Gastroesophageal sphincter (tissue), 4 donors: ENCODE measurements at regions not wholly inside any gene's neighbourhood (a gene's known extent, or its start where the extent isn't known, plus 50 kb on each side); places are given as distances from the start of the nearest gene placed in this dataset.
A peak's percentile ranks its signal among the peaks of the same experiment; 100 is the strongest.
"Not testable (repeated sequence)": the region's sequence is repeated elsewhere in the genome, so short reads cannot be mapped to it uniquely, and the experiment has no call there.

Source experiments
- ATAC-seq: fragments of 150-250 bp; one replicate; pipeline ENCODE4 v1.9.1; 2016; ENCODE audit warnings: mild to moderate bottlenecking, moderate library complexity
- H3K27ac ChIP-seq, 4 donors: fragments of 200-600 bp; sonication (generic) in 3 of 4; 1 replicate in 3 of 4; 2 replicates in 1 of 4; pipeline ENCODE4 v1.5.1; 2016 to 2019
- H3K27me3 ChIP-seq: fragments of 200-600 bp; sonication (generic); one replicate; pipeline ENCODE4 v1.5.1; 2019
- H3K36me3 ChIP-seq, 2 donors: fragments of 200-600 bp; sonication (generic); one replicate each; pipeline ENCODE4 v1.5.1; 2019; ENCODE audit warnings: control low read depth in 1 of 2
- H3K4me1 ChIP-seq, 3 donors: fragments of 200-600 bp; sonication (generic); 1 replicate in 2 of 3; 2 replicates in 1 of 3; pipeline ENCODE4 v1.5.1; 2016 to 2019; ENCODE audit warnings: control low read depth in 2 of 3
- H3K4me3 ChIP-seq, 2 donors: fragments of 200-600 bp; sonication (generic); one replicate each; pipeline ENCODE4 v1.5.1; 2019; ENCODE audit warnings: mild to moderate bottlenecking in 1 of 2, moderate library complexity in 1 of 2
- H3K9me3 ChIP-seq, 3 donors: fragments of 200-600 bp; sonication (generic); one replicate each; pipeline ENCODE4 v1.5.1; 2017 to 2019; ENCODE audit warnings: control low read depth in 2 of 3
- CTCF ChIP-seq, 4 experiments: fragments of 200-600 bp in 2 of 4; fragments of 450-650 bp in 2 of 4; sonication (generic) in 1 of 4; IDR thresholded peaks; one replicate each; pipeline ENCODE4 v1.5.1; 2017 to 2019; ENCODE audit warnings: antibody characterized with exemption in 4 of 4, mild to moderate bottlenecking in 2 of 4, moderate library complexity in 2 of 4
- EP300 ChIP-seq: sonication (generic); formaldehyde crosslinking; IDR thresholded peaks from one replicate; pipeline ENCODE4 v1.6.1; 2017; ENCODE audit warnings: antibody characterized with exemption, mild to moderate bottlenecking
- POLR2A ChIP-seq, 2 donors: fragments of 450-650 bp; IDR thresholded peaks; one replicate each; pipeline ENCODE4 v1.6.1; 2017; ENCODE audit warnings: antibody characterized with exemption in 2 of 2, mild to moderate bottlenecking in 2 of 2, moderate library complexity in 1 of 2
- POLR2AphosphoS5 ChIP-seq: sonication (generic); formaldehyde crosslinking; IDR thresholded peaks from one replicate; pipeline ENCODE4 v1.6.1; 2017; ENCODE audit warnings: antibody characterized with exemption
- WGBS, 2 donors: methylation state at CpG; one replicate each; pipeline ENCODE4 v1.1.5; 2018; ENCODE audit warnings: low coverage in 1 of 2; 5-methylcytosine and 5-hydroxymethylcytosine counted together

GRCh38 chr11:3454844-3455243, 75.9 kb upstream of the ZNF195 start:
- not testable (repeated sequence) for H3K36me3 ChIP-seq, H3K4me3 ChIP-seq, H3K4me1 ChIP-seq, H3K27ac ChIP-seq, ATAC-seq, H3K9me3 ChIP-seq
- H3K27me3 ChIP-seq = peaks cover 10% of the 10 kb centered on the region
- 0% methylated on average over 6 to 12 of the region's 16 CpGs for WGBS, 2 donors
- TF ChIP-seq CTCF (IDR thresholded peaks at IDR 0.05) = peak; percentile 65 to 84 (median 82)

GRCh38 chr11:3453596-3454256, 74.8 kb upstream of the ZNF195 start:
- H3K27me3 ChIP-seq = peaks cover 10% of the 10 kb centered on the region
- not testable (repeated sequence) for H3K36me3 ChIP-seq, H3K27ac ChIP-seq, ATAC-seq, H3K4me1 ChIP-seq, H3K4me3 ChIP-seq, H3K9me3 ChIP-seq
- WGBS, 2 donors = 30 to 39% methylated on average over 5 to 9 of the region's 9 CpGs

- not testable (repeated sequence) for H3K36me3 ChIP-seq, H3K27ac ChIP-seq, ATAC-seq, H3K4me3 ChIP-seq, H3K4me1 ChIP-seq, H3K9me3 ChIP-seq
- 73 to 100% methylated on average over 1 of the region's 1 CpG for WGBS, 2 donors
- H3K27me3 ChIP-seq = peaks cover 10% of the 10 kb centered on the region
Measured at GRCh38 chr11:3450822-3451221, 71.9 kb upstream of the ZNF195 start.

- not testable (repeated sequence) for H3K9me3 ChIP-seq, H3K4me1 ChIP-seq, H3K27ac ChIP-seq
Measured at GRCh38 chr11:3445535-3445934, 66.6 kb upstream of the ZNF195 start.

GRCh38 chr11:3444420-3444744, 65.4 kb upstream of the ZNF195 start:
- ATAC-seq, H3K27me3 ChIP-seq, H3K4me3 ChIP-seq, H3K27ac ChIP-seq, H3K36me3 ChIP-seq, H3K9me3 ChIP-seq, H3K4me1 ChIP-seq: not testable (repeated sequence)
- 71 to 100% methylated on average over 1 to 2 of the region's 3 CpGs for WGBS, 2 donors

More at GRCh38 chr11:3445535-3445934, 66.6 kb upstream of the ZNF195 start:
- not testable (repeated sequence) for H3K27me3 ChIP-seq, ATAC-seq, H3K36me3 ChIP-seq, H3K4me3 ChIP-seq
- WGBS, 2 donors = 70% methylated on average over 2 of the region's 3 CpGs; no CpG with 5 or more reads in 1 of the 2 donors

GRCh38 chr11:3443700-3444419, 64.9 kb upstream of the ZNF195 start:
- not testable (repeated sequence) for H3K27ac ChIP-seq, H3K9me3 ChIP-seq, H3K4me3 ChIP-seq, H3K4me1 ChIP-seq, ATAC-seq, H3K27me3 ChIP-seq, H3K36me3 ChIP-seq
- 9% methylated on average over 7 of the region's 16 CpGs; no CpG with 5 or more reads in 1 of the 2 donors for WGBS, 2 donors

GRCh38 chr11:3437441-3437840, 58.5 kb upstream of the ZNF195 start:
- H3K4me3 ChIP-seq, H3K4me1 ChIP-seq, H3K27me3 ChIP-seq, ATAC-seq, H3K9me3 ChIP-seq, H3K36me3 ChIP-seq, H3K27ac ChIP-seq: not testable (repeated sequence)
- WGBS, 2 donors = 87 to 89% methylated on average over 3 to 4 of the region's 14 CpGs

- H3K9me3 ChIP-seq = no peaks in the 10 kb centered on the region
- H3K27me3 ChIP-seq = peaks cover 8% of the 10 kb centered on the region
- no peak for TF ChIP-seq CTCF (IDR thresholded peaks at IDR 0.05)
- no peak for TF ChIP-seq POLR2A (IDR thresholded peaks at IDR 0.05)
- no peak for TF ChIP-seq POLR2AphosphoS5
- no peak for TF ChIP-seq EP300
- WGBS, 2 donors = no CpG with 5 or more reads among the region's 28 CpGs
- H3K4me3 ChIP-seq = no peak overlapping the region
- no peak overlapping the region for H3K27ac ChIP-seq
- no peak for ATAC-seq
- H3K36me3 ChIP-seq = no peaks in the 10 kb centered on the region
- no peaks in the 10 kb centered on the region for H3K4me1 ChIP-seq
Measured at GRCh38 chr11:3434976-3435375, 56.0 kb upstream of the ZNF195 start.

- not testable (repeated sequence) for ATAC-seq, H3K27ac ChIP-seq, H3K4me1 ChIP-seq, H3K9me3 ChIP-seq, H3K36me3 ChIP-seq, H3K4me3 ChIP-seq
- H3K27me3 ChIP-seq = peaks cover 17% of the 10 kb centered on the region
- WGBS, 2 donors = 17 to 31% methylated on average over 6 of the region's 6 CpGs
Measured at GRCh38 chr11:3429191-3429590, 50.2 kb upstream of the ZNF195 start.
